GM18951 (cell line): ENCODE measurements at regions not wholly inside any gene's neighbourhood (a gene's known extent, or its start where the extent isn't known, plus 50 kb on each side); places are given as distances from the start of the nearest gene placed in this dataset.

ENCODE experiments used
- POLR2A ChIP-seq: IDR thresholded peaks from 4 replicates; pipeline ENCODE4 v1.6.1; 2011; ENCODE audit warnings: mild to moderate bottlenecking; ENCODE audit not compliant: insufficient read length, insufficient read depth; ENCODE audit errors: extremely low read depth
- in situ Hi-C: fragments of 300-500 bp; cut with MboI; formaldehyde crosslinking; loops from one replicate; pipeline ENCODE4 v1.12.0; 2022; ENCODE audit warnings: low sequenced_read_pairs, mixed read lengths, inconsistent platforms; ENCODE audit not compliant: unreplicated experiment

DNA sequence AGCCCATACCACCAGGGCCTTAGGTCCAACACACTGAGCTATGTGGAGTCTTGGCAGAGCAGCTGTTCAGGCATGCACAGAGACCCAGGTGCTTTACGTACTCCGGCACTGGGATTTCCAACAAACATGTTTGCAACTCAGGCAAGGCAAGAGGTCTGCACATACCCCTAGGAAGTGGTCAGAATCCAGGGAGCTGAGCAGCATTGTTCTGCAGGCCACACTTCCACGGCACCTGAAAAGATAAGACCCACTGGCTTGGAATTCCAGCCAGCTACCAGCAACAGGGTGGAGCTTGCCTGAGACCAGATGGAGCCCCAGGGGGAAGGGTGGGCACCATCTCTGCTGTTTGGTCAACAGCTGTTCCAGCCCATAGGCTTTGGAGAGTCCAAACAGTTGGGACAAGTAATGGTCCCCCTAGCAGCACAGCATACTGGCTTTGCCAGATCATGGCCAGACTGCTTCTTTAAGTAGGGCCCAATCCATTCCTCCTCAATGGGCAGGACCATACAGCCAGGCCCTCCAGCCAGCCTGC lies 51.7 kb upstream of the LRRC8B start:
- TF ChIP-seq POLR2A: no peak
- in situ Hi-C loops: no loop called here
